ENCODE measurements at regions not wholly inside any gene's neighbourhood (a gene's known extent, or its start where the extent isn't known, plus 50 kb on each side); places are given as distances from the start of the nearest gene placed in this dataset.
A peak's percentile ranks its signal among the peaks of the same experiment; 100 is the strongest.
"Not testable (repeated sequence)": the region's sequence is repeated elsewhere in the genome, so short reads cannot be mapped to it uniquely, and the experiment has no call there.

DNA sequence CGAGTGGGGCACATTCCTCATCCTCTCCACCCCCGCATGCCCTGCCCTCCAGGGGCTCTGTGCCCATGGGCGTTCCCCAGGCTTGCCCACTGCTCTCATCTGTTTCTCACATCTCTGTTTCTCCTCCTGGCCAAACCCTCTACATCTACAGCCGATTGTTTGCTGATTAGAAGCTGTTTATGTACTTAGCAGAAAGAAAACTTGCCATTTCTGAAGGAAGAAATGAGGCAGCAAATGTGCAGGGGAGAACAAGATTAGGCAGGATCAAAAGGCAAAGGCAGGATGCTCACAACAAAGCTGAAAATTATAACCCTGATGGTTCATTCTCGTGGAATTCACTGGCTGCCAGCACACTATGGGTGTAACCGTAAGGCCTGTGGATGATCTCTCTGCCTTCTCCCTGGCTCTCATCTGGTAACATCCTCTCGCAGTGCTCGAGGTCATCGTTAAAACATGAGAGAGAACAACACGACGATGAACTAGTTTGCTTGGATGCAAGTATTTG, 111.6 kb upstream of the KLF14 start:
- DNase-seq (ENCODE audit: low spot score), result no peak
- FAIRE-seq, result no peak

DNA sequence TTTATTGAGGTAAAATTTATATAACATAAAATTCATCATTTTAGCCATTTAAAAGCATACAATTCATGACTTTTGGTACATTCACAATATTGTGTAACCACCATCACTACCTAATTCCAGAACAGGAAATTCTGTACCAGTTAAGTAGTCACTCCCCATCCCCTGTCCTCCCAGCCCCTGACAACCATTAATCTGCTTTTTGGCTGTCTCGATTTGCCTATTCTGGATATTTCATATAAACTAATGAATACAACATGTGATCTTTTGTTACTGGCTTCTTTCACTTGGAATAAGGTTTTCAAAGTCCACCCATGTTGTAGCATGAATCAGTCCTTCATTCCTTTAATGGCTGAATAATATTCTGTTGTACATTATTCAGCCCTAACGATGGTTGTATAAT, 115.6 kb upstream of the KLF14 start:
- no peak for DNase-seq (ENCODE audit: low spot score)
- no peak for FAIRE-seq

DNA sequence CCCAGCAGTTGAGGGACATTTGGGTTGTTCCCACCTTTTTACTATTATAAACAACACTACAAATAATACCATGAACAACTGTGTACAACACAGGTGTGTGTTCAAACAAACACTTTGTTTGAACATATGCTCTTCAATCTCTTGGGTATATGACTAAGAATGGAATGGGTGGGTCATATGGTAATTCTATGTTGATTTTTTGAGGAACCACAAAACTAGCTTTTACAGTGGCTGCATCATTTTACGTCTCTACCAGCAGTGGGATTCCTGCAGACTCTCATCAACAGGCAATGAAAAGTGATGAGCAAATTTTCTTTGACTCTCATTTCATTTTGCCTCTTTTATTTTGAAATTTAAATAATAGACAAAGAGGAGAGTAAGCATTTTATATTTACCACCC, 116.9 kb upstream of the KLF14 start:
- DNase-seq (ENCODE audit: low spot score), result no peak
- no peak for FAIRE-seq

DNA sequence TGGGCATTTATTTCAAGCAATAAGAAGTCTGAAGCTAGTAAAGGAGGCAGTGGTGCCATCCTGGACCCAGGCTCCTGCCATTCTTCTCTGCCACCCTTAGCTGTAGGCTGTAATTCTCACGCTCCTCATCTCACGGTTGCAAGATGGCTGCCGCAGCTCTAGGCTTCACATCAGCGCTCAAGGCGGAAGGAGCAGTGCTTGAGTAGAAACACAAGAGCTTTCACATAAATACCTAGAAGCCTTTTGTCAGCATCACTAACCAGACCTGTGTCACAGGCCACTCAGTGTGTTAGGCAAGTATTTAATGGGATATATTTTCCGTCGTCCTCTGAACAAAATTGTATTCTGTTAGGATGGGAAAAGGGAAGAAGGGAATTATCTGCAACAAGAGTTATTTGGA, 118.9 kb upstream of the KLF14 start:
- FAIRE-seq (no peak), DNase-seq (ENCODE audit: low spot score) (no peak)

- FAIRE-seq, result peak; percentile 43
Observed at GRCh38 chr7:130853503-130854279, 119.7 kb upstream of the KLF14 start.

DNA sequence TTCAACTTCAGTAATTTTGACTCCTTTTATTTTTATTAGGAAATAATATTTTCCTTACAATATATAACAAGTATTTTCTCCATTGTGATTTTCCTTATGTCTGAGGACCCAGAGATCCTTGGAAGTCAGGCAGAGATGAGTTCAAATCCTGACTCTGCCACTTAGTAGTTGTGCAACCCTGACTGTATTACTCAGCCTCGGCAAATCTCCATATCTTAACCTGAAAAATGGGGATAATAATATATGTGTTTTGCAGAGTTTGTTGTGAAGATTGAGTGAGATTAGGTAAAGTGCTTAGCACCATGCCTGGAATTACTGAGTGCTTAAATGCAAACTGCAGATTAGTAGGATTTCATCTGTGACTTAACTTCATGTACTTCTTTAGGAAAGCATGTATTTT, 120.5 kb upstream of the KLF14 start:
- no peak for FAIRE-seq
- DNase-seq (ENCODE audit: low spot score), result no peak

More at GRCh38 chr7:130853503-130854279, 119.7 kb upstream of the KLF14 start:
- peak; percentile 49 for DNase-seq (ENCODE audit: low spot score)

- FAIRE-seq (no peak), DNase-seq (ENCODE audit: low spot score) (no peak)
Observed at GRCh38 chr7:130856866-130857265, 122.9 kb upstream of the KLF14 start.

DNA sequence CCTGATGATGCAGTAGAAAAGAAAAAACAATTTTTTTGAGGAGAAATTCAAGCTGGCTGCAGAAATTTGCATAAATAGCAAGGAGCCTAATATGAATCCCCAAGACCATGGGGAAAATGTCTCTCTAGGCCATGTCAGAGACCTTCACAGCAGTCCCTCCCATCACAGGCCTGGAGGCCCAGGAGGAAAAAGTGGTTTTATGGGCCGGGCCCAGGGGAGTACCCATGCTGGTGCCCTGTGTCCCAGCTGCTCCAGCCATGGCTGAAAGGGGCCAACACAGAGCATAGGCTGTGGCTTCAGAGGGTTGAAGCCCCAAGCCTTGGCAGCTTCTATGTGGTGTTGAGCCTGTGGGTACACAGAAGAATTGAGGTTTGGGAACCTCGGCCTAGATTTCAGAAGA, 126.8 kb upstream of the KLF14 start:
- FAIRE-seq, result not testable (repeated sequence)

GRCh38 chr7:130865408-130866236, 131.6 kb upstream of the KLF14 start:
- DNase-seq (ENCODE audit: low spot score) (no peak), FAIRE-seq (no peak)

More for the DNA sequence above, 126.8 kb upstream of the KLF14 start:
- DNase-seq (ENCODE audit: low spot score), result not testable (repeated sequence)

GRCh38 chr7:130867039-130867438, 133.0 kb upstream of the KLF14 start:
- FAIRE-seq (no peak), DNase-seq (ENCODE audit: low spot score) (no peak)

DNA sequence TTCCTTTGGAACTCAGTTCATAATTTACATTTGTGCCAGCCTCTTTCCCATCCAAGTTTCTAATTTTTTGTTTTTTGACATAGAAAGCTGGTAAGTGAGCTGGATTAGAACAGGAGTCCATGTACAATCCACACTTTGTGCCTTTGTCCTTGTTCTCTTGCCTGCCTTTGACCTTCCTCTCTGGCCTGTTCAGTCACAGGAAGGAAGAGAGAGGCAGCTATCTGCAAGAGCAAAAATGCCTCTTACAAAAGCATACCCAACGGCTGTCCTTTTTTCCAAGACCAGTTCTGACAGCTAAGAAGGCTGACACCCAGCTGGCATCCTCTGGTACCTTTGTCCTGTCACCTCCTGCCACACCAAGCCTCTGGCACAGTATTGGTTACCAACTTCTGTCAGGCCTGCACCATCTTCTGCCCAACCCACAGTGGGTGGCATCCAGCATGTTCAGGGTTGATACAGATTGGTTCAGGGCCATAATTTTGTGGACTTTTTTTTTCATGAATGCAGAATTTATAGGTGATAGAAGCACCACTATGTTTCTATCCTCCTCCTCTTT, 133.7 kb upstream of the KLF14 start:
- DNase-seq (ENCODE audit: low spot score) (no peak), FAIRE-seq (no peak)

DNA sequence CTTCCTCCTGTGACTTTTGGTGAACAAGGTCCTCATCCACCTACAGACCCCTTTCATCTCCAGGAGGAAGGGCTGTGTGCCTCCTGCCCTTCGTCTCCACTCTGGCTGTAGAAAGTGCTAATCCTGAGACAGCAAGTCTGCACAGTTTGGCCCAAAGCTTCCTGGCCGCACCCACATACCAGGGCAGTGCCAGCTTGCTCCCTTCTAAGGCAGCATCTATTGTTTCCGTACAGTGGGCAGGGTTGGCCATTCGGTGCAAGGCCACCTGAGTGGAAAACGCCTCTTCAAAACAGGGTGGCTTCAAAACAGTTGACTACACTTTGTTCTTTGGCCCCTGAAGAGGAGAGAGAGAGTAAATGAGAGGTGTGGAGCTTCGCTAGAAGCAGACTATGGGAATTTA, 134.1 kb upstream of the KLF14 start:
- DNase-seq (ENCODE audit: low spot score), result no peak
- FAIRE-seq, result no peak

DNA sequence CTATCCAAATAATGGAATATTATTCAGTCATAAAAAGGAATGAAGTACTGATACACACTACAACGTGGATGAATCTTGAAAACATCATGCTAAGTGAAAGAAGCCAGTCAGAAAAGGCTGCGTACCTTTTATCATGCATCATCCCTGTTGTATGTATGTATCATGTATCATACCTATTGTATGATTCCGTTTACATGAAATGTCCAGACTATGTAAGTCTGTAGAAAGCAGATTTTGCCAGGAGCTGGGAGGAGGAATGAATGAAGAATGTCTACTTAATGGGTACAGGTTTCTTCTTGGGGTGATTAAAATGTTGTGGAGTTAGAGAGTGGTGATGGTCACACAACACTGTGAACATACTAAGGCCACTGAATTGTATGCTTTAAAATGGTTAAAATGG, 135.9 kb upstream of the KLF14 start:
- no peak for DNase-seq (ENCODE audit: low spot score)
- no peak for FAIRE-seq

DNA sequence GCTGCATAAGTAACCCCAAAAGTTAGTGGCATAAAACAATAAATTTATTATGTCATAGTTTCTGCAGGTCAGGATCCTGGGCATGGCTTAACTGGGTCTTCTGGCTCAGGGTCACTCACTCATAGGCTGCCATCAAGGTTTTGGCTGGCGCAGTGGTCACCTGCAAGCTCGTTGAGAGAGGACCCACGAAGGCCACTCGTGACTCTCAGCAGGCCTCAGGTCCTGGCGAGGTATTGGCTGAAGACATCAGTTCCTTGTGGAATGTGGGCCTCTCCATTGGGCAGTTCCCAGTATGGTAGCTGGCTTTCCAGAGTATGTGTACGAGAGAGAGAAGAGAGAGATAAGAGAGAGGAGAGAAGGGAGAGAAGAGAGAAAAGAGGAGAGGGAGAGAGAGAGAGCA, 138.3 kb upstream of the KLF14 start:
- FAIRE-seq, result no peak

DNA sequence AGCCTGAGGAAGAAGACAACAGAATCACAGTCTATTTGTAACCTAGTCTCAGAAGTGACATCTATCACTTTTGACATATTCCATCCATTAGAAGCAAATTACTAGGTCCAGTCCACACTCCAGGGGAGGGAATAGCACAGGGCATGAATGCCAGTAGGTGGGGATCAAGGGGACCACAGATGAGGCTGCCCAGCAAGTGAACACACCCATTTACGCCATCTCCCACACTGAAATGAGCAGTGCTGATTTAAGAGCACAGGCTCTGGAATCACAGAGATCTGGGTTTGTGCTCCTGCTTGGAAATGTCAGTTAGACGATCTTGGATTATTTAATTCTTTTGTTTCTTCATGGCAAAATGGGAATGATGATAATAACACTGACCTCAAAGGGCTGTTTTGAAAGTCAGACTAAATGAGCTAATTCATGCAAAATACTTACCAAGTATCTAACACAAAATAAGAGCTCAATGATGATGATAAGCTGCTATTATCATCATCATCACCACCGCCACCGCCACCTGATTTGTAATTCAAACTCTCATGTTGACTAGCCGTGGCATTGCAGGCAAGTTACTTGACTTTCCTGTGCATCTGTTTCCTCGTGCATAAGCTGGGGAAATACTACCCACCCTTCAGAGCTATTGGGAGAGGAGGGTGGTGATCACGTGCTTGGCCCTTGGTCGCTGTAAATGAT, 138.9 kb upstream of the KLF14 start:
- no peak for FAIRE-seq

More for the DNA sequence above, 138.3 kb upstream of the KLF14 start:
- DNase-seq (ENCODE audit: low spot score), result no peak

GRCh38 chr7:130874071-130874915, 140.3 kb upstream of the KLF14 start:
- no peak for DNase-seq (ENCODE audit: low spot score)
- no peak for FAIRE-seq

More for the DNA sequence above, 138.9 kb upstream of the KLF14 start:
- DNase-seq (ENCODE audit: low spot score), result no peak

- peak; percentile 65 for DNase-seq (ENCODE audit: low spot score)
- peak; percentile 52 for FAIRE-seq
Observed at GRCh38 chr7:130875265-130875741, 141.3 kb upstream of the KLF14 start.

- DNase-seq (ENCODE audit: low spot score) (no peak), FAIRE-seq (no peak)
Observed at GRCh38 chr7:130875901-130876300, 141.9 kb upstream of the KLF14 start.

GRCh38 chr7:130877236-130877990, 143.4 kb upstream of the KLF14 start:
- DNase-seq (ENCODE audit: low spot score) (no peak), FAIRE-seq (no peak)

DNA sequence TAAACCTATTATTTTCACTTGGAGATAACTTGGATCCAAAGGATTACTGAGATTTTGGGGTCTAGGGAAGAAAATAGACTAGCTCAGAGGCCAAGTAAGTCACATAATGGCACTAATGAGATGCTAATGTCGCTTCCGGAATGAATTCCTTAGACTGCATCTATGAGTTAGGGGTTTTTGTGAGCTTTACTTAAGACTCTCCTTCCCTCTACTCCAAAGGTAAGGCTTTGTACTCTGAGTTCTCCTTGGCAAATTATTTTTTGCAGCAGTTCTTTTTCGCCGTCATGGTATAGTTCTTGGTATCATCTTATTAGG, 143.9 kb upstream of the KLF14 start:
- DNase-seq (ENCODE audit: low spot score) (no peak), FAIRE-seq (no peak)

Data from RCC 7860 (cell line).